ENCODE measurements at regions not wholly inside any gene's neighbourhood (a gene's known extent, or its start where the extent isn't known, plus 50 kb on each side); places are given as distances from the start of the nearest gene placed in this dataset.

GRCh38 chr13:68214691-68215415 is 984.7 kb upstream of the PCDH9 start:
- H2BK12ac ChIP-seq (ENCODE audit: low read depth, low read length): no peak overlapping the region
- H3K18ac ChIP-seq (ENCODE audit: extremely low read depth, low read length): no peak overlapping the region
- H2BK15ac ChIP-seq (ENCODE audit: low read length): no peak overlapping the region
- no peak overlapping the region for H2BK5ac ChIP-seq (ENCODE audit: low read depth, low read length)
- no peak overlapping the region for H3K9ac ChIP-seq (replicated peaks in 1 of 4; ENCODE audit: extremely low read depth in 1 of 4, low read depth in 3 of 4, low read length in 3 of 4)
- no peak overlapping the region for H2BK20ac ChIP-seq (ENCODE audit: low read length)
- H3K27ac ChIP-seq (ENCODE audit: low read depth, low read length): no peak overlapping the region
- H3K79me2 ChIP-seq (ENCODE audit: control insufficient read depth in 1 of 2, insufficient read depth in 2 of 2, low read length in 2 of 2): no peaks in the 10 kb centered on the region
- no peak for FAIRE-seq
- H3K36me3 ChIP-seq (ENCODE audit: control insufficient read depth in 2 of 4, insufficient read depth in 4 of 4, low read length in 3 of 4): no peaks in the 10 kb centered on the region
- no peaks in the 10 kb centered on the region; the same call in 1 of the 2 replicates for H3K79me1 ChIP-seq (ENCODE audit: low read depth, low read length)
- no peak for TF ChIP-seq TEAD4 (IDR thresholded peaks at IDR 0.05; ENCODE audit: low read depth, low read length)
- TF ChIP-seq TCF12 (IDR thresholded peaks at IDR 0.05; ENCODE audit: low read depth, low read length): no peak
- TF ChIP-seq CTBP2 (IDR thresholded peaks at IDR 0.05; ENCODE audit: borderline replicate concordance, insufficient read depth, insufficient read length, low read length): no peak
- TF ChIP-seq KDM4A (IDR thresholded peaks at IDR 0.05; ENCODE audit: low read depth, low read length, severe bottlenecking): no peak
- TF ChIP-seq RNF2 (IDR thresholded peaks at IDR 0.05; ENCODE audit: borderline replicate concordance, low read depth, low read length, missing control alignments, poor library complexity, severe bottlenecking): no peak
- H3K4me1 ChIP-seq (replicated peaks in 1 of 4; ENCODE audit: control insufficient read depth in 3 of 4, insufficient read depth in 4 of 4, low read length in 3 of 4): no peaks in the 10 kb centered on the region
- H3K23me2 ChIP-seq (ENCODE audit: low read depth, low read length): no peaks in the 10 kb centered on the region
- no peak overlapping the region for H3K4ac ChIP-seq (replicated peaks; ENCODE audit: insufficient read length, low read depth, low read length)
- CTCF ChIA-PET (ENCODE audit: partially characterized antibody): interaction anchor here (0.6 kb wide), 1 partner anchor 378 kb away, joined by 3 read pairs; no protein-coding TSS in a partner anchor
- H4K91ac ChIP-seq (replicated peaks; ENCODE audit: insufficient read length, low read length): no peak overlapping the region
- H3K56ac ChIP-seq (replicated peaks; ENCODE audit: insufficient read length, low read depth, low read length): no peak overlapping the region
- POLR2A ChIA-PET (ENCODE audit: partially characterized antibody): interaction anchor here (0.9 kb wide), 1 partner anchor 10 kb away, joined by 3 read pairs; no protein-coding TSS in a partner anchor
- no peak overlapping the region for H2AFZ ChIP-seq (ENCODE audit: low read length)
- no peak overlapping the region for H3K4me3 ChIP-seq (ENCODE audit: extremely low read depth in 1 of 4, insufficient read depth in 2 of 4, low read depth in 3 of 4, low read length in 4 of 4)
- no peaks in the 10 kb centered on the region for H4K20me1 ChIP-seq (replicated peaks in 1 of 2; ENCODE audit: control insufficient read depth in 1 of 2, insufficient read depth in 2 of 2, low read length in 2 of 2)
- H3K4me2 ChIP-seq (ENCODE audit: insufficient read depth in 1 of 2, low read depth in 2 of 2, low read length in 2 of 2): no peak overlapping the region
- no peak overlapping the region for H4K8ac ChIP-seq (ENCODE audit: extremely low read depth, insufficient read depth, low read length)
- no peak overlapping the region for H2AK5ac ChIP-seq (ENCODE audit: low read depth, low read length)
- DNase-seq (ENCODE audit: low read depth in 1 of 2, low spot score in 2 of 2): no peak
- no peak overlapping the region for H3K14ac ChIP-seq (ENCODE audit: insufficient read length)
- H3K27me3 ChIP-seq (replicated peaks in 1 of 4; ENCODE audit: control insufficient read depth in 3 of 4, extremely low read depth in 1 of 4, insufficient read depth in 3 of 4, low read length in 3 of 4): no peaks in the 10 kb centered on the region
- H2BK120ac ChIP-seq (replicated peaks; ENCODE audit: low read depth, low read length): no peak overlapping the region
- H3K23ac ChIP-seq (ENCODE audit: insufficient read length): no peak overlapping the region
- 91% methylated on average over 5 of the region's 5 CpGs; no CpG with 5 or more reads in 1 of the 2 experiments for WGBS, 2 experiments (ENCODE audit: extremely low coverage in 1 of 2, insufficient coverage in 1 of 2, insufficient read length in 1 of 2, insufficient replicate concordance in 2 of 2, low coverage in 1 of 2, low lambda C conversion rate in 2 of 2, missing lambda C conversion rate in 1 of 2)
- no peak overlapping the region for H4K5ac ChIP-seq (ENCODE audit: insufficient read length, low read depth, low read length)
- no peaks in the 10 kb centered on the region for H3K9me3 ChIP-seq (ENCODE audit: insufficient read depth in 2 of 2, low read depth in 1 of 2, low read length in 1 of 2)

Measured in H1 (cell line).